T-helper 2 cell (primary cell): ENCODE measurements at regions not wholly inside any gene's neighbourhood (a gene's known extent, or its start where the extent isn't known, plus 50 kb on each side); places are given as distances from the start of the nearest gene placed in this dataset.
A peak's percentile ranks its signal among the peaks of the same experiment; 100 is the strongest.

ENCODE experiments used
- DNase-seq, 5 experiments: peaks; one replicate each; pipeline versions ENCODE4 v3.0.0 to v3.0.0-alpha.2; 2012 to 2022

- DNase-seq = no peak
Observed at GRCh38 chr1:87791931-87792740, 463.5 kb downstream of the LMO4 start.

GRCh38 chr1:87794788-87795614, 466.3 kb downstream of the LMO4 start:
- DNase-seq = no peak

GRCh38 chr1:87795615-87796337, 467.1 kb downstream of the LMO4 start:
- no peak for DNase-seq

GRCh38 chr1:87796471-87796901, 467.8 kb downstream of the LMO4 start:
- no peak for DNase-seq

- DNase-seq = no peak
Observed at GRCh38 chr1:87799451-87799850, 470.8 kb downstream of the LMO4 start.

- no peak for DNase-seq
Observed at GRCh38 chr1:87800006-87800405, 471.3 kb downstream of the LMO4 start.

GRCh38 chr1:87803375-87803774, 474.7 kb downstream of the LMO4 start:
- DNase-seq = no peak

GRCh38 chr1:87804128-87804527, 475.4 kb downstream of the LMO4 start:
- DNase-seq = no peak

GRCh38 chr1:87805666-87806378, 477.1 kb downstream of the LMO4 start:
- no peak for DNase-seq

GRCh38 chr1:87806379-87807094, 477.9 kb downstream of the LMO4 start:
- DNase-seq = no peak

- DNase-seq = no peak
Observed at GRCh38 chr1:87810166-87810565, 481.5 kb downstream of the LMO4 start.

- DNase-seq = no peak
Observed at GRCh38 chr1:87812871-87813577, 484.3 kb downstream of the LMO4 start.

GRCh38 chr1:87814573-87814972, 485.9 kb downstream of the LMO4 start:
- no peak for DNase-seq

- DNase-seq = no peak
Observed at GRCh38 chr1:87816646-87817045, 488.0 kb downstream of the LMO4 start.

- no peak for DNase-seq
Observed at GRCh38 chr1:87820668-87821334, 492.1 kb downstream of the LMO4 start.

- DNase-seq = no peak
Observed at GRCh38 chr1:87821335-87821697, 492.6 kb downstream of the LMO4 start.

- peak in 1 of 5 experiments; percentile 26 for DNase-seq
Observed at GRCh38 chr1:87826681-87827251, 498.1 kb downstream of the LMO4 start.

- no peak for DNase-seq
Observed at GRCh38 chr1:87829360-87829759, 500.7 kb downstream of the LMO4 start.

- DNase-seq = no peak
Observed at GRCh38 chr1:87830432-87830978, 501.8 kb downstream of the LMO4 start.

GRCh38 chr1:87833166-87833565, 504.5 kb downstream of the LMO4 start:
- DNase-seq = no peak
